ENCODE measurements at regions not wholly inside any gene's neighbourhood (a gene's known extent, or its start where the extent isn't known, plus 50 kb on each side); places are given as distances from the start of the nearest gene placed in this dataset.

GRCh38 chr15:100765467-100766241, 114.0 kb upstream of the ALDH1A3 start:
- H3K27ac ChIP-seq: no peak overlapping the region
- no peak overlapping the region for H3K4me3 ChIP-seq
- 54 to 62% (median 58%) methylated on average over 21 to 24 of the region's 24 CpGs for WGBS, 3 donors
- no peaks in the 10 kb centered on the region for H3K36me3 ChIP-seq
- TF ChIP-seq CTCF (IDR thresholded peaks at IDR 0.05) (no peak), EP300 (IDR thresholded peaks at IDR 0.05) (no peak), POLR2A (IDR thresholded peaks at IDR 0.05) (no peak)
- H3K9me3 ChIP-seq: no peaks in the 10 kb centered on the region
- intact Hi-C loops (cut with DNase I): no loop called here
- H3K27me3 ChIP-seq: no peaks in the 10 kb centered on the region
- no peaks in the 10 kb centered on the region for H3K4me1 ChIP-seq (ENCODE audit: insufficient read depth)
- peak in 2 of 5 donors; percentile 16 to 35 for DNase-seq

- H3K36me3 ChIP-seq: no peaks in the 10 kb centered on the region
- no peaks in the 10 kb centered on the region for H3K4me1 ChIP-seq (ENCODE audit: insufficient read depth)
- H3K4me3 ChIP-seq: no peak overlapping the region
- no peaks in the 10 kb centered on the region for H3K27me3 ChIP-seq
- peak in 2 of 5 donors; percentile 28 to 39 for DNase-seq
- 27 to 36% (median 33%) methylated on average over 13 of the region's 13 CpGs for WGBS, 3 donors
- H3K27ac ChIP-seq: no peak overlapping the region
- intact Hi-C loops (cut with DNase I): no loop called here
- TF ChIP-seq POLR2A (IDR thresholded peaks at IDR 0.05) (no peak), CTCF (IDR thresholded peaks at IDR 0.05) (no peak), EP300 (IDR thresholded peaks at IDR 0.05) (no peak)
- H3K9me3 ChIP-seq: no peaks in the 10 kb centered on the region
Measured at GRCh38 chr15:100766243-100767000, 113.2 kb upstream of the ALDH1A3 start.

GRCh38 chr15:100767001-100767825, 112.4 kb upstream of the ALDH1A3 start:
- H3K4me1 ChIP-seq (ENCODE audit: insufficient read depth): no peaks in the 10 kb centered on the region
- DNase-seq: peak in 1 of 5 donors; percentile 18
- H3K27me3 ChIP-seq: no peaks in the 10 kb centered on the region
- no peak overlapping the region for H3K4me3 ChIP-seq
- WGBS, 3 donors: 91 to 94% (median 93%) methylated on average over 14 of the region's 14 CpGs
- no peak for TF ChIP-seq EP300 (IDR thresholded peaks at IDR 0.05)
- H3K36me3 ChIP-seq: no peaks in the 10 kb centered on the region
- H3K27ac ChIP-seq: no peak overlapping the region
- no peaks in the 10 kb centered on the region for H3K9me3 ChIP-seq
- intact Hi-C loops (cut with DNase I): no loop called here

- no peaks in the 10 kb centered on the region for H3K9me3 ChIP-seq
- DNase-seq: no peak
- no peaks in the 10 kb centered on the region for H3K27me3 ChIP-seq
- intact Hi-C loops (cut with DNase I): no loop called here
- no peak overlapping the region for H3K27ac ChIP-seq
- TF ChIP-seq EP300 (IDR thresholded peaks at IDR 0.05) (no peak), CTCF (IDR thresholded peaks at IDR 0.05) (no peak), POLR2A (IDR thresholded peaks at IDR 0.05) (no peak)
- H3K4me3 ChIP-seq: no peak overlapping the region
- 94 to 99% (median 98%) methylated on average over 9 of the region's 9 CpGs for WGBS, 3 donors
- no peaks in the 10 kb centered on the region for H3K36me3 ChIP-seq
- H3K4me1 ChIP-seq (ENCODE audit: insufficient read depth): no peaks in the 10 kb centered on the region
Measured at GRCh38 chr15:100768501-100768931, 111.1 kb upstream of the ALDH1A3 start.

Data from ovary (tissue), 7 donors.